Heart left ventricle (tissue), 16 donors: ENCODE measurements at regions not wholly inside any gene's neighbourhood (a gene's known extent, or its start where the extent isn't known, plus 50 kb on each side); places are given as distances from the start of the nearest gene placed in this dataset.

Experiments
- ATAC-seq, 4 donors: fragments of 200-7000 bp; cut with Tn5 transposase; one replicate each; pipeline ENCODE4 v1.9.1; 2020 to 2022; ENCODE audit warnings: moderate library complexity in 4 of 4, mild to moderate bottlenecking in 3 of 4, moderate number of reproducible peaks in 1 of 4
- DNase-seq, 5 donors: peaks; one replicate each; pipeline ENCODE4 v3.0.0-alpha.2; 2020
- H3K27ac ChIP-seq, 12 donors: fragments of 200-600 bp; sonication (generic) in 4 of 12; one replicate each; pipeline versions ENCODE4 v1.5.0 to v1.8.0; 2016 to 2022; ENCODE audit warnings: mild to moderate bottlenecking in 2 of 12
- H3K27me3 ChIP-seq, 9 donors: fragments of 200-600 bp; sonication (generic) in 2 of 9; one replicate each; pipeline versions ENCODE4 v1.5.1 to v1.8.0; 2016 to 2022; ENCODE audit warnings: mild to moderate bottlenecking in 3 of 9
- H3K36me3 ChIP-seq, 9 donors: fragments of 200-600 bp; sonication (generic) in 2 of 9; one replicate each; pipeline versions ENCODE4 v1.5.0 to v1.8.0; 2018 to 2022; ENCODE audit warnings: mild to moderate bottlenecking in 2 of 9
- H3K4me1 ChIP-seq, 12 donors: fragments of 200-600 bp; sonication (generic) in 4 of 12; one replicate each; pipeline versions ENCODE4 v1.5.0 to v1.8.0; 2016 to 2022; ENCODE audit warnings: mild to moderate bottlenecking in 3 of 12
- H3K4me3 ChIP-seq, 12 donors: fragments of 200-600 bp; sonication (generic) in 4 of 12; one replicate each; pipeline versions ENCODE4 v1.5.0 to v1.8.0; 2017 to 2022; ENCODE audit warnings: mild to moderate bottlenecking in 9 of 12, moderate library complexity in 4 of 12
- H3K9me3 ChIP-seq, 12 donors: fragments of 200-600 bp; sonication (generic) in 4 of 12; one replicate each; pipeline versions ENCODE4 v1.5.0 to v1.8.0; 2016 to 2022; ENCODE audit warnings: mild to moderate bottlenecking in 1 of 12
- POLR2A ChIP-seq, 2 donors: fragments of 450-650 bp; IDR thresholded peaks; one replicate each; pipeline ENCODE4 v1.6.1; 2017; ENCODE audit warnings: antibody characterized with exemption in 2 of 2, mild to moderate bottlenecking in 2 of 2, moderate library complexity in 2 of 2
- WGBS, 4 donors: extraction: QIAGEN DNeasy Blood & Tissue Kit in 2 of 4; methylation state at CpG; one replicate each; pipeline versions ENCODE4 v1.1.5 to v1.1.7; 2013 to 2018; 5-methylcytosine and 5-hydroxymethylcytosine counted together
- intact Hi-C, 10 donors: fragments of 100-400 bp; cut with DNase I; formaldehyde crosslinking; loops; one replicate each; pipeline versions ENCODE4 v1.11.1 to v1.14.2; 2022
- TF ChIP-seq, protein P1 (sequence below), 12 donors: fragments of 200-600 bp; sonication (generic) in 4 of 12; IDR thresholded peaks; one replicate each; pipeline versions ENCODE4 v1.5.0 to v1.8.0; 2018 to 2022; ENCODE audit warnings: antibody characterized with exemption in 12 of 12, mild to moderate bottlenecking in 5 of 12
- donor health status: ischemic (EF 13 %, LVEDD 7.1; RV severe dilation, severe dysfunction).
- donor health status: healthy with polysubstance abuse.
- donor health status: DM: no; HTN: yes; CAD: no.
- donor health status: DM: no; HTN: no; CAD: no.
- donor health status: ischemic (EF 25% LVEDD 6.9; RV normal size, moderate dysfunction).
- donor health status: ischemic (EF 25% LVEDD 5.7; RV mildly dilated, moderate dysfunction).
- donor health status: healthy.
- donor health status: DM: yes; HTN: yes; CAD: no.
- donor health status: ischemic (EF 35%, LVEDD 5.7; RV mildly dilated, moderate dysfunction).
- donor health status: nonischemic (EF 11% LVEDD 7.7; RV severe dilation, severe dysfunction).
- donor health status: DM: yes; HTN: yes; CAD: no.
- donor health status: PGD.
- donor health status: ischemic (EF 29% LVEDD 5.4; RV normal size, mild dysfunction).
- donor health status: nonischemic (EF 23%, LVEDD 6.1; RV moderate dilation, normal function).

DNA sequence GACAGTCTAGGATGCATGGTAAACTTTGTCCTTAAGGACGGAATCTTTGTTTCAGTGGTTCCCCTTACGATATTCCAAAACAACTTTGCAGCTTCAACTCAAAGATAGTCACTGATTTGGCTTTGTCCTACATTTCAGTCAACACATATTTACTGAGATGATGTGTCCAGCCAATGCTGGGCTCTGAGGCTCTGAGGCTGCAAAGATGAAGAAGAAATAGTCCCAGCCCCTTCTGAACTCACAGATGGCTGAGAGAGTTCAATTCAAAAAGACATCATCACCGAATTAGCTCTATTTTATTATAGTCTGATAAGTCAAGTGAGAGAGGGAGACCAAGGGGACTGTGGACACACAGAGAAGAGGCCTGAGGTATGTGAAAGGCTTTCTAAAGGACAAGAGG lies 544.0 kb downstream of the ACTL7B start:
- intact Hi-C loops = no loop called here
- ATAC-seq = no peak
- Histone ChIP-seq H3K4me1 (no peaks in the 10 kb centered on the region), H3K36me3 (no peaks in the 10 kb centered on the region), H3K27me3 (peaks cover 0 to 6% (median 0%) of the 10 kb centered on the region in 9 donors), H3K4me3 (no peak overlapping the region), H3K9me3 (peaks cover 0 to 10% (median 0%) of the 10 kb centered on the region in 12 donors), H3K27ac (no peak overlapping the region)
- 66 to 69% (median 67%) methylated on average over 3 of the region's 3 CpGs for WGBS, 4 donors
- no peak for TF ChIP-seq POLR2A (IDR thresholded peaks at IDR 0.05)
- TF ChIP-seq, protein P1, sequence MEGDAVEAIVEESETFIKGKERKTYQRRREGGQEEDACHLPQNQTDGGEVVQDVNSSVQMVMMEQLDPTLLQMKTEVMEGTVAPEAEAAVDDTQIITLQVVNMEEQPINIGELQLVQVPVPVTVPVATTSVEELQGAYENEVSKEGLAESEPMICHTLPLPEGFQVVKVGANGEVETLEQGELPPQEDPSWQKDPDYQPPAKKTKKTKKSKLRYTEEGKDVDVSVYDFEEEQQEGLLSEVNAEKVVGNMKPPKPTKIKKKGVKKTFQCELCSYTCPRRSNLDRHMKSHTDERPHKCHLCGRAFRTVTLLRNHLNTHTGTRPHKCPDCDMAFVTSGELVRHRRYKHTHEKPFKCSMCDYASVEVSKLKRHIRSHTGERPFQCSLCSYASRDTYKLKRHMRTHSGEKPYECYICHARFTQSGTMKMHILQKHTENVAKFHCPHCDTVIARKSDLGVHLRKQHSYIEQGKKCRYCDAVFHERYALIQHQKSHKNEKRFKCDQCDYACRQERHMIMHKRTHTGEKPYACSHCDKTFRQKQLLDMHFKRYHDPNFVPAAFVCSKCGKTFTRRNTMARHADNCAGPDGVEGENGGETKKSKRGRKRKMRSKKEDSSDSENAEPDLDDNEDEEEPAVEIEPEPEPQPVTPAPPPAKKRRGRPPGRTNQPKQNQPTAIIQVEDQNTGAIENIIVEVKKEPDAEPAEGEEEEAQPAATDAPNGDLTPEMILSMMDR (IDR thresholded peaks at IDR 0.05) = no peak
- DNase-seq = no peak

DNA sequence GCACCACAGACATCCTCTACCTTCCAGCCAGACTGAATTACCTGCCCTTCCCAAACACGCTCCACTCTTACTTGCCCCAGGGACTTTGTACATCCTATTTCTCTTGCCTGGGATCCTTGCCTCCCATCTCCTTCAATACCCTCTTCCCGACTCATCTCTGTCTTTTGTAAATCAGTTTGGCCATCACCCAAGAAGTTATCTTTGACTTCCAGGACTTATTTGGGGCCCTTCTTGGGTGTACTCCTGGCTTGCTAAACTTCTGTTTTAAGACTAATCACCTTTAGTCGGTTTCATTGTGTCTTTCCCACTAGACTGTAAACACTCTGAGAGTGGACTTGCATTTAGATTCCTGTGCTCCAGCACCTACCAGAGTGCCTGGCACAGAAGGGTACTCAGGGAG lies 545.6 kb downstream of the ACTL7B start:
- intact Hi-C loops = no loop called here
- 74 to 81% (median 79%) methylated on average over 3 of the region's 3 CpGs for WGBS, 4 donors

DNA sequence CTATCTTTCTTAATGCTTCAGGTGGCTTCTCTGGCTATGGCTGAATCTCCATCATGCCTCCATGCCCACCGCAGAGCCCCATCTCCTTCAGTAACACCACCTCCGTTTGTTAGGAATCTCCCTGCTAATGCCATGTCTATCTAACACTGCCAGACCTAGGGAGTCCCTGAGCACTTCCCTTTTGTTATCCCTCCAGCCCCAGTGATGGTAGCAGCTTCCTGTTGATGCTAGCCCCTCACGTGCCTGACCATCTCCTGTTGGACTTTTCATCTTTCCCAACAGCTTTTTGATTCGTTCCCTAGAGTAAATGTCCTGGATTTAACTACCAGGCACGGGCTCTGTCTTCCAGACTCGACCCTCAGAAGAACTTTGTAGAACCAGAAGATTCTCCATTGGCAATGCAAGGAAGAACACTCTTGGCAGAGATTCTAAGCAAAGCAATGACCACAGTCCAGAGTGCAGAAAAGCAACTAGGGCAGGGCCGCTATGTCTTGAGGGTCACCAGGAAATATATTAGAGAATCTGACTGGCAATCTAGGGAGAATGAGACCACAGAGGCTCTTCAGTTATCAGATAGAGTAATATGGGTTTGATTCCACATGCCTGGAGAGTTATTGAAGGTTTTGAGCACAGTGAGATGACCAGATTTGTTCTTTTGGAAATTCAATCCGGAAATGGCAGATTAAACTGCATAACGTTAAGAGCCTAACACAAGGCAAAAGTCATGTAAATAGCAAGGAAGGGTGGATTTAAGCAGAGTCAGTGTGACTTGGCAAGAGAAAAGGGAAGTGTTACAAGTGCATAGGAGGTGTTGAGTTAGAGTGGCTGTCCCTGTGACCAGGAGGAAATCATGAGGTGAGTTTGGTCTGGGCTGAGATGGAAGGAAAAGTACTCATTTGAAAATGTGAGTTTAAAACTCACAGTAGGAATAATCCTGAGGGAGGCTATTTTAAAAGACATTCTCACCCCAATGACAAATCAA lies 555.2 kb downstream of the ACTL7B start:
- ATAC-seq (no peak), DNase-seq (no peak)
- Histone ChIP-seq H3K4me3 (no peak overlapping the region), H3K4me1 (peaks cover 0 to 15% (median 0%) of the 10 kb centered on the region in 12 donors), H3K27ac (no peak overlapping the region), H3K27me3 (no peaks in the 10 kb centered on the region), H3K9me3 (peaks cover 0 to 8% (median 0%) of the 10 kb centered on the region in 12 donors), H3K36me3 (no peaks in the 10 kb centered on the region)
- intact Hi-C loops = no loop called here
- TF ChIP-seq, protein P1 (IDR thresholded peaks at IDR 0.05) = no peak
- no peak for TF ChIP-seq POLR2A (IDR thresholded peaks at IDR 0.05)
- WGBS, 4 donors = 61 to 72% (median 66%) methylated on average over 9 of the region's 9 CpGs

More for the DNA sequence above, 545.6 kb downstream of the ACTL7B start:
- Histone ChIP-seq H3K9me3 (peaks cover 0 to 10% (median 0%) of the 10 kb centered on the region in 12 donors), H3K27me3 (peaks cover 0 to 6% (median 0%) of the 10 kb centered on the region in 9 donors), H3K27ac (no peak overlapping the region), H3K36me3 (no peaks in the 10 kb centered on the region), H3K4me3 (no peak overlapping the region), H3K4me1 (no peaks in the 10 kb centered on the region)
- ATAC-seq = no peak
- no peak for DNase-seq
- TF ChIP-seq, protein P1 (IDR thresholded peaks at IDR 0.05) = no peak
- TF ChIP-seq POLR2A (IDR thresholded peaks at IDR 0.05) = no peak

DNA sequence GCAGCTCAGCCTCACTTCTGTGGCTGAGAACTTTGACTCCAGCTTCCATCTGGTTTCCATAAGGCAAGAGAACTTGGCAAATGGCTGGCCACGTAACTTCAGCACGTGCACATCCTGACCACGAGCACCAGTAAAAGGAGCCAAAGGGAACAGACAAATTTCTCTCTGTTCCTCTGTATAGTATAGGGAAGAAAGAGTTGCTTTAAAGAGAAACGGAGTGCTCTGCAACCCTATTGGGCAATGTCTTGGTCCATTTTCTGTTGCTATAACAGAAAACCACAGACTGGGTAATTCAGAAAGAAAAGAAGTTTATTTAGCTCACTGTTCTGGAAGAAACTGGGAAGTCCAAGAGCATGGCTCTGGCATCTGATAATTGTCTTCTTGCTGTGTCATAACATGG lies 558.7 kb downstream of the ACTL7B start:
- peak in 3 of 4 donors; percentile 41 to 83 (median 45) for ATAC-seq
- intact Hi-C loops = no loop called here

More for the DNA sequence above, 558.7 kb downstream of the ACTL7B start:
- Histone ChIP-seq H3K27ac (peak overlapping the region in 1 of 12 donors; percentile 42), H3K4me1 (peaks cover 0 to 15% (median 0%) of the 10 kb centered on the region in 12 donors), H3K9me3 (peaks cover 0 to 8% (median 0%) of the 10 kb centered on the region in 12 donors), H3K4me3 (no peak overlapping the region), H3K36me3 (no peaks in the 10 kb centered on the region), H3K27me3 (no peaks in the 10 kb centered on the region)
- TF ChIP-seq POLR2A (IDR thresholded peaks at IDR 0.05) = no peak
- TF ChIP-seq, protein P1 (IDR thresholded peaks at IDR 0.05) = no peak
- WGBS, 4 donors = 68 to 84% (median 79%) methylated on average over 4 of the region's 4 CpGs
- DNase-seq = peak in 2 of 5 donors; percentile 35 to 42
